ENCODE measurements at regions not wholly inside any gene's neighbourhood (a gene's known extent, or its start where the extent isn't known, plus 50 kb on each side); places are given as distances from the start of the nearest gene placed in this dataset.
A peak's percentile ranks its signal among the peaks of the same experiment; 100 is the strongest.
"Not testable (repeated sequence)": the region's sequence is repeated elsewhere in the genome, so short reads cannot be mapped to it uniquely, and the experiment has no call there.

DNA sequence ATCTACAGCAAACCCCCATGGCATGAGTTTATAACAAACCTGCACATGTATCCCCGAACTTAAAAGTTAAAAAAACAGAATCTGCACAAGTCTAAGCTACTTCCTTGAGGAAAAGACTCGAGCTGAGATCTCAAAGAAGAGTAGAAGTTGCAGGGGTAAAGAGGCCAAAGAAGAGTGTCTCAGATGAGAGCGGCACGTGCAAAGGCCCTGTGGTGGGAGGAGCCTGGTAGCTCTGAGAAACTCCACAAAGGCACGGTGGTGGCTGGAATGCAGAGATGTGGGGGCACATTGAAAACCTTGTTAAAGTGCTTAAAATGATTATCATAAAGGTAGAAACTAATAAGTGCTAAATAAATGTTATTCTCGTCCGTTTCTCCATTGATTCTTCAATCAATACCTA, 103.2 kb upstream of the GRK3 start:
- DNase-seq: no peak
- H3K36me3 ChIP-seq (ENCODE audit: low read depth, missing control alignments): no peaks in the 10 kb centered on the region
- TF ChIP-seq POLR2A (IDR thresholded peaks at IDR 0.05): no peak
- TF ChIP-seq, protein P1, sequence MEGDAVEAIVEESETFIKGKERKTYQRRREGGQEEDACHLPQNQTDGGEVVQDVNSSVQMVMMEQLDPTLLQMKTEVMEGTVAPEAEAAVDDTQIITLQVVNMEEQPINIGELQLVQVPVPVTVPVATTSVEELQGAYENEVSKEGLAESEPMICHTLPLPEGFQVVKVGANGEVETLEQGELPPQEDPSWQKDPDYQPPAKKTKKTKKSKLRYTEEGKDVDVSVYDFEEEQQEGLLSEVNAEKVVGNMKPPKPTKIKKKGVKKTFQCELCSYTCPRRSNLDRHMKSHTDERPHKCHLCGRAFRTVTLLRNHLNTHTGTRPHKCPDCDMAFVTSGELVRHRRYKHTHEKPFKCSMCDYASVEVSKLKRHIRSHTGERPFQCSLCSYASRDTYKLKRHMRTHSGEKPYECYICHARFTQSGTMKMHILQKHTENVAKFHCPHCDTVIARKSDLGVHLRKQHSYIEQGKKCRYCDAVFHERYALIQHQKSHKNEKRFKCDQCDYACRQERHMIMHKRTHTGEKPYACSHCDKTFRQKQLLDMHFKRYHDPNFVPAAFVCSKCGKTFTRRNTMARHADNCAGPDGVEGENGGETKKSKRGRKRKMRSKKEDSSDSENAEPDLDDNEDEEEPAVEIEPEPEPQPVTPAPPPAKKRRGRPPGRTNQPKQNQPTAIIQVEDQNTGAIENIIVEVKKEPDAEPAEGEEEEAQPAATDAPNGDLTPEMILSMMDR (IDR thresholded peaks at IDR 0.05): no peak
- no peaks in the 10 kb centered on the region for H3K27me3 ChIP-seq
- H3K27ac ChIP-seq: no peak overlapping the region
- H3K4me3 ChIP-seq: no peak overlapping the region
- intact Hi-C loops (cut with DNase I; ENCODE audit: low total_unique reads): loop anchor here (5.0 to 10.0 kb wide), 2 partner anchors 244 to 311 kb away; no protein-coding TSS in a partner anchor
- H3K9me3 ChIP-seq: no peaks in the 10 kb centered on the region
- 93% methylated on average over 7 of the region's 7 CpGs for WGBS, 2 donors
- no peaks in the 10 kb centered on the region for H3K4me1 ChIP-seq

- TF ChIP-seq, protein P1 (IDR thresholded peaks at IDR 0.05): peak; percentile 94 to 96 (median 96)
- intact Hi-C loops (cut with DNase I; ENCODE audit: low total_unique reads): loop anchor here (5.0 to 10.0 kb wide), 2 partner anchors 242 to 310 kb away; no protein-coding TSS in a partner anchor
- not testable (repeated sequence) for H3K9me3 ChIP-seq; H3K27ac ChIP-seq; H3K4me3 ChIP-seq; H3K4me1 ChIP-seq; H3K27me3 ChIP-seq; H3K36me3 ChIP-seq (ENCODE audit: low read depth, missing control alignments)
- WGBS, 2 donors: 40 to 65% methylated on average over 11 to 13 of the region's 15 CpGs
- DNase-seq: peak; percentile 82
Measured at GRCh38 chr22:25462474-25463346, 101.8 kb upstream of the GRK3 start.

DNA sequence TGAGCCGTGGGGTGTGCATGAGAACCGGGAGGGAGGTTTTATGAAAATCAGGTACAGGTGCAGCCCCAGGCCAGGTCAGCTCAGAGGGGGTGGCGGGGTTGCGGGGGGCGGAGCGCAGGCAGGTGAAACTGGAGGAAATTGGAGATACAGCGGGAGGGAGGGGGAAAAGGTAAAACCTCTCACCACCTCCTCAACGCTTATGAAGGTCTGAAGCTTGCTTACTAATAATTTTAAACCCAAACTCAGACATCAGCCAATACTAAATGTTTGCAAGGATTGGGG, 101.2 kb upstream of the GRK3 start:
- intact Hi-C loops (cut with DNase I; ENCODE audit: low total_unique reads): loop anchor here (5.0 to 10.0 kb wide), 2 partner anchors 242 to 309 kb away; no protein-coding TSS in a partner anchor
- not testable (repeated sequence) for DNase-seq; H3K27me3 ChIP-seq; H3K36me3 ChIP-seq (ENCODE audit: low read depth, missing control alignments); H3K9me3 ChIP-seq; H3K4me1 ChIP-seq; H3K27ac ChIP-seq; H3K4me3 ChIP-seq
- 92 to 96% methylated on average over 8 of the region's 8 CpGs for WGBS, 2 donors

DNA sequence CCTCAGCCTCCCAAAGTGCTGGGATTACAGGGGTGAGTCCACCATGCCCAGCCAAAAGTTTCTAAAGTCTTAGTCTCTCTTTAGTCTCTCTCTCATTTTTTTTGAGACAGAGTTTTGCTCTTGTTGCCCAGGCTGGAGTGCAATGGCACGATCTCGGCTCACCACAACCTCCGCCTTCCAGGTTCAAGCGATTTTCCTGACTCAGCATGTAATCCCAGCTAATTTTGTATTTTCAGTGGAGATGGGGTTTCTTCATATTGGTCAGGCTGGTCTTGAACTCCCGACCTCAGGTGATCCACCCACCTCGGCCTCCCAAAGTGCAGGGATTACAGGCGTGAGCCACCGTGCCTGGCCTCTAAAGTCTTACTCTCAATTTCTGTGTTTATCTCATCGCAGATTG, 100.1 kb upstream of the GRK3 start:
- DNase-seq; H3K4me3 ChIP-seq; H3K27ac ChIP-seq; H3K27me3 ChIP-seq; H3K36me3 ChIP-seq (ENCODE audit: low read depth, missing control alignments); H3K4me1 ChIP-seq; H3K9me3 ChIP-seq: not testable (repeated sequence)
- 94 to 97% methylated on average over 9 of the region's 9 CpGs for WGBS, 2 donors
- intact Hi-C loops (cut with DNase I; ENCODE audit: low total_unique reads): loop anchor here (5.0 to 10.0 kb wide), 2 partner anchors 240 to 308 kb away; no protein-coding TSS in a partner anchor

GRCh38 chr22:25465949-25466348, 98.5 kb upstream of the GRK3 start:
- Histone ChIP-seq H3K36me3 (ENCODE audit: low read depth, missing control alignments) (no peaks in the 10 kb centered on the region), H3K4me3 (no peak overlapping the region), H3K4me1 (no peaks in the 10 kb centered on the region), H3K27ac (no peak overlapping the region), H3K27me3 (no peaks in the 10 kb centered on the region), H3K9me3 (no peaks in the 10 kb centered on the region)
- TF ChIP-seq, protein P1 (IDR thresholded peaks at IDR 0.05): no peak
- TF ChIP-seq POLR2A (IDR thresholded peaks at IDR 0.05): no peak
- DNase-seq: no peak
- WGBS, 2 donors: 78 to 82% methylated on average over 4 of the region's 4 CpGs
- intact Hi-C loops (cut with DNase I; ENCODE audit: low total_unique reads): loop anchor here (10.0 kb wide), 1 partner anchor 239 kb away; no protein-coding TSS in a partner anchor

DNA sequence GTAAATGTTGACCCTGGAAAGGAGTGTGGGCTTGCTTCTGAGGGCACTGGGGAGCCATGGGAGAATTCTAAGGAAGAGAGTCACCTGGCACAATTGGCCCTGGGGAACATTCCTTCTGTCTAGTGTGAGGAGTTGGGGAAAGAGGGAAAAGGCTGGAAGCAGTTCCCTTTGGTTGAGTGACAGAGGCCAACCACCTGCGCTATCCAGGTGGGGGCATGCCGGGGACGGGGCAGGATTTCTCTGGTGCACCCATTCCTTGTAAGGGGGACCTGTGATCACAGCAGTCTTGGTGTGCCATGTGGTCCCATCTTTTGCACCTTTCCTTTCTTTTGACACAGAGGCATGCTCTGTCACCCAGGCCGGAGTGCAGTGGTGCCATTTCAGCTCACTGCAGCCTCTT, 92.1 kb upstream of the GRK3 start:
- intact Hi-C loops (cut with DNase I; ENCODE audit: low total_unique reads): no loop called here
- Histone ChIP-seq H3K27ac (no peak overlapping the region), H3K36me3 (ENCODE audit: low read depth, missing control alignments) (no peaks in the 10 kb centered on the region), H3K27me3 (no peaks in the 10 kb centered on the region), H3K4me1 (peaks cover 4% of the 10 kb centered on the region), H3K9me3 (no peaks in the 10 kb centered on the region), H3K4me3 (no peak overlapping the region)
- no peak for DNase-seq
- 90 to 97% methylated on average over 2 to 4 of the region's 4 CpGs for WGBS, 2 donors
- TF ChIP-seq POLR2A (IDR thresholded peaks at IDR 0.05): no peak
- TF ChIP-seq, protein P1 (IDR thresholded peaks at IDR 0.05): no peak
